Gastroesophageal sphincter (tissue), 4 donors: ENCODE measurements at regions not wholly inside any gene's neighbourhood (a gene's known extent, or its start where the extent isn't known, plus 50 kb on each side); places are given as distances from the start of the nearest gene placed in this dataset.

ENCODE experiments used
- ATAC-seq: fragments of 150-250 bp; one replicate; pipeline ENCODE4 v1.9.1; 2016; ENCODE audit warnings: mild to moderate bottlenecking, moderate library complexity
- H3K27ac ChIP-seq, 4 donors: fragments of 200-600 bp; sonication (generic) in 3 of 4; 1 replicate in 3 of 4; 2 replicates in 1 of 4; pipeline ENCODE4 v1.5.1; 2016 to 2019
- H3K27me3 ChIP-seq: fragments of 200-600 bp; sonication (generic); one replicate; pipeline ENCODE4 v1.5.1; 2019
- H3K36me3 ChIP-seq, 2 donors: fragments of 200-600 bp; sonication (generic); one replicate each; pipeline ENCODE4 v1.5.1; 2019; ENCODE audit warnings: control low read depth in 1 of 2
- H3K4me1 ChIP-seq, 3 donors: fragments of 200-600 bp; sonication (generic); 1 replicate in 2 of 3; 2 replicates in 1 of 3; pipeline ENCODE4 v1.5.1; 2016 to 2019; ENCODE audit warnings: control low read depth in 2 of 3
- H3K4me3 ChIP-seq, 2 donors: fragments of 200-600 bp; sonication (generic); one replicate each; pipeline ENCODE4 v1.5.1; 2019; ENCODE audit warnings: mild to moderate bottlenecking in 1 of 2, moderate library complexity in 1 of 2
- H3K9me3 ChIP-seq, 3 donors: fragments of 200-600 bp; sonication (generic); one replicate each; pipeline ENCODE4 v1.5.1; 2017 to 2019; ENCODE audit warnings: control low read depth in 2 of 3
- CTCF ChIP-seq, 4 experiments: fragments of 200-600 bp in 2 of 4; fragments of 450-650 bp in 2 of 4; sonication (generic) in 1 of 4; IDR thresholded peaks; one replicate each; pipeline ENCODE4 v1.5.1; 2017 to 2019; ENCODE audit warnings: antibody characterized with exemption in 4 of 4, mild to moderate bottlenecking in 2 of 4, moderate library complexity in 2 of 4
- EP300 ChIP-seq: sonication (generic); formaldehyde crosslinking; IDR thresholded peaks from one replicate; pipeline ENCODE4 v1.6.1; 2017; ENCODE audit warnings: antibody characterized with exemption, mild to moderate bottlenecking
- POLR2A ChIP-seq, 2 donors: fragments of 450-650 bp; IDR thresholded peaks; one replicate each; pipeline ENCODE4 v1.6.1; 2017; ENCODE audit warnings: antibody characterized with exemption in 2 of 2, mild to moderate bottlenecking in 2 of 2, moderate library complexity in 1 of 2
- POLR2AphosphoS5 ChIP-seq: sonication (generic); formaldehyde crosslinking; IDR thresholded peaks from one replicate; pipeline ENCODE4 v1.6.1; 2017; ENCODE audit warnings: antibody characterized with exemption
- WGBS, 2 donors: methylation state at CpG; one replicate each; pipeline ENCODE4 v1.1.5; 2018; ENCODE audit warnings: low coverage in 1 of 2; 5-methylcytosine and 5-hydroxymethylcytosine counted together

GRCh38 chr18:70973626-70974025 lies 684.8 kb downstream of the SOCS6 start:
- no peak overlapping the region for H3K4me3 ChIP-seq
- TF ChIP-seq CTCF (IDR thresholded peaks at IDR 0.05): no peak
- TF ChIP-seq EP300: no peak
- TF ChIP-seq POLR2AphosphoS5: no peak
- no peak overlapping the region for H3K27ac ChIP-seq
- H3K4me1 ChIP-seq: no peaks in the 10 kb centered on the region
- H3K9me3 ChIP-seq: no peaks in the 10 kb centered on the region
- no peaks in the 10 kb centered on the region for H3K27me3 ChIP-seq
- WGBS, 2 donors: 57 to 65% methylated on average over 4 to 5 of the region's 5 CpGs
- H3K36me3 ChIP-seq: no peaks in the 10 kb centered on the region
- ATAC-seq: no peak

GRCh38 chr18:70966419-70966818 lies 677.6 kb downstream of the SOCS6 start:
- TF ChIP-seq CTCF (IDR thresholded peaks at IDR 0.05): no peak
- no peak for TF ChIP-seq EP300
- TF ChIP-seq POLR2AphosphoS5: no peak
- TF ChIP-seq POLR2A (IDR thresholded peaks at IDR 0.05): no peak
- no peaks in the 10 kb centered on the region for H3K27me3 ChIP-seq
- no peak overlapping the region for H3K4me3 ChIP-seq
- no peak for ATAC-seq
- WGBS, 2 donors: 64 to 73% methylated on average over 3 of the region's 3 CpGs
- H3K36me3 ChIP-seq: no peaks in the 10 kb centered on the region
- no peaks in the 10 kb centered on the region for H3K9me3 ChIP-seq
- no peak overlapping the region for H3K27ac ChIP-seq
- H3K4me1 ChIP-seq: no peaks in the 10 kb centered on the region

GRCh38 chr18:70961939-70962338 lies 673.1 kb downstream of the SOCS6 start:
- H3K36me3 ChIP-seq: no peaks in the 10 kb centered on the region
- H3K9me3 ChIP-seq: no peaks in the 10 kb centered on the region
- H3K27me3 ChIP-seq: no peaks in the 10 kb centered on the region
- TF ChIP-seq CTCF (IDR thresholded peaks at IDR 0.05) (no peak), EP300 (no peak), POLR2A (IDR thresholded peaks at IDR 0.05) (no peak), POLR2AphosphoS5 (no peak)
- WGBS, 2 donors: 71 to 83% methylated on average over 2 to 3 of the region's 3 CpGs
- no peaks in the 10 kb centered on the region for H3K4me1 ChIP-seq
- ATAC-seq: no peak
- no peak overlapping the region for H3K4me3 ChIP-seq
- H3K27ac ChIP-seq: no peak overlapping the region

GRCh38 chr18:70956554-70956953 lies 667.7 kb downstream of the SOCS6 start:
- H3K27me3 ChIP-seq: no peaks in the 10 kb centered on the region
- ATAC-seq: no peak
- H3K4me3 ChIP-seq: no peak overlapping the region
- 82 to 83% methylated on average over 2 of the region's 6 CpGs for WGBS, 2 donors
- no peaks in the 10 kb centered on the region for H3K9me3 ChIP-seq
- no peak for TF ChIP-seq EP300
- H3K36me3 ChIP-seq: no peaks in the 10 kb centered on the region
- no peak overlapping the region for H3K27ac ChIP-seq
- H3K4me1 ChIP-seq: no peaks in the 10 kb centered on the region

- Histone ChIP-seq H3K9me3 (no peaks in the 10 kb centered on the region), H3K4me1 (no peaks in the 10 kb centered on the region), H3K36me3 (no peaks in the 10 kb centered on the region), H3K27ac (no peak overlapping the region), H3K4me3 (no peak overlapping the region), H3K27me3 (no peaks in the 10 kb centered on the region)
- TF ChIP-seq POLR2A (IDR thresholded peaks at IDR 0.05) (no peak), CTCF (IDR thresholded peaks at IDR 0.05) (no peak), POLR2AphosphoS5 (no peak), EP300 (no peak)
- no peak for ATAC-seq
- WGBS, 2 donors: 50 to 80% methylated on average over 1 of the region's 8 CpGs
Measured at GRCh38 chr18:70936160-70936559, 647.3 kb downstream of the SOCS6 start.
